ENCODE measurements at regions not wholly inside any gene's neighbourhood (a gene's known extent, or its start where the extent isn't known, plus 50 kb on each side); places are given as distances from the start of the nearest gene placed in this dataset.

GRCh38 chr3:96700322-96701315, 113.8 kb upstream of the EPHA6 start:
- no peak for TF ChIP-seq CTCF (conservative IDR thresholded peaks at IDR 0.05; ENCODE audit: control insufficient read depth, insufficient read depth, low read depth, low read length)
- DNase-seq (ENCODE audit: low read depth) = no peak
- H3K4me3 ChIP-seq (ENCODE audit: control insufficient read depth, low read depth, low read length) = no peak overlapping the region

- DNase-seq (ENCODE audit: low read depth) = no peak
- H3K4me3 ChIP-seq (ENCODE audit: control insufficient read depth, low read depth, low read length) = no peak overlapping the region
- TF ChIP-seq CTCF (conservative IDR thresholded peaks at IDR 0.05; ENCODE audit: control insufficient read depth, insufficient read depth, low read depth, low read length) = no peak
These were observed 108.5 kb upstream of the EPHA6 start for GRCh38 chr3:96705895-96706294.

DNA sequence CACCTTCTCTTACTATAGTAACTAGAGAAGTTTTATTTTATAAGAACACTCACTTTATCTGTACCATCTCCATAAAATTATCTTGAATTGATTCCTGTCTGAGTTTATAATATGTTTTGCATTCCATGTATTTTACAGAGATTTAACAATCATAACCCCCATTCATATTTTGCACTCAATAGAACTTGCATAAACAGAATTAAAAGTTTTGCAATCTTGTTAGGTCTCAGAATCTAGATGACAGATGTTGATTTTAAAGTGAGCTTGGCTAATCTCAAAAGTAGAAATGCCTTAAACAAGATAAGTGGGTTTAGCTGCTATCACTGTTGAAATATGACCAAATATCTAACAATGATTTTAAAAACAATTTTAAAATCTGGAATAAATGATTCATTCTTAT, 107.9 kb upstream of the EPHA6 start:
- no peak for DNase-seq (ENCODE audit: low read depth)
- TF ChIP-seq CTCF (conservative IDR thresholded peaks at IDR 0.05; ENCODE audit: control insufficient read depth, insufficient read depth, low read depth, low read length) = no peak
- no peak overlapping the region for H3K4me3 ChIP-seq (ENCODE audit: control insufficient read depth, low read depth, low read length)

GRCh38 chr3:96711816-96712215, 102.6 kb upstream of the EPHA6 start:
- no peak for TF ChIP-seq CTCF (conservative IDR thresholded peaks at IDR 0.05; ENCODE audit: control insufficient read depth, insufficient read depth, low read depth, low read length)
- H3K4me3 ChIP-seq (ENCODE audit: control insufficient read depth, low read depth, low read length) = no peak overlapping the region
- no peak for DNase-seq (ENCODE audit: low read depth)

- no peak overlapping the region for H3K4me3 ChIP-seq (ENCODE audit: control insufficient read depth, low read depth, low read length)
- no peak for TF ChIP-seq CTCF (conservative IDR thresholded peaks at IDR 0.05; ENCODE audit: control insufficient read depth, insufficient read depth, low read depth, low read length)
- no peak for DNase-seq (ENCODE audit: low read depth)
These were observed 101.6 kb upstream of the EPHA6 start for GRCh38 chr3:96712792-96713191.

DNA sequence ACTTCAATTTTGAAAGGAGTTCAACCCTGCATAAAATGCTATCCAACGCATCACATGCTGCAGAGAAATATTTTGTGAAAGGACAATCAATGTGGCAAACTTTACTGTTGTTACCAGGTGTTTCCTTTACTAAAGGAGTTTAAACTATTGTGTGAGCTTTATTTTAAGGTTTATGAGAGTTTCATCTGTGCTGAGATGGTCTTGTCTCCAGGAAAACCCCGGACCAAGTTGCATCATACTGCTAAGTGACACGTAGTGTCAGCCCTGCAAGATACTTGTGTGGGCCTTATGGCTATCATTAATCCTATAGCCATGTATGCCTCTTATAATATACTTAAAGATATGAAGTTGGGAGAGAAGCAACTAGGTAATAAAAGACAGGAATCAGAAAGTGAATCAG, 94.5 kb upstream of the EPHA6 start:
- DNase-seq (ENCODE audit: low read depth) = no peak
- no peak overlapping the region for H3K4me3 ChIP-seq (ENCODE audit: control insufficient read depth, low read depth, low read length)
- TF ChIP-seq CTCF (conservative IDR thresholded peaks at IDR 0.05; ENCODE audit: control insufficient read depth, insufficient read depth, low read depth, low read length) = no peak
